Stimulated activated CD4-positive, alpha-beta T cell treated with anti-CD3 and anti-CD28 coated beads, TNF-alpha, amount 100 ng/mL, for 1 hour (primary cell): ENCODE measurements at regions not wholly inside any gene's neighbourhood (a gene's known extent, or its start where the extent isn't known, plus 50 kb on each side); places are given as distances from the start of the nearest gene placed in this dataset.

Experiments
- DNase-seq, 3 donors: peaks; one replicate each; pipeline ENCODE4 v3.0.0-alpha.2; 2020; ENCODE audit warnings: low read depth in 3 of 3, low spot score in 1 of 3

DNA sequence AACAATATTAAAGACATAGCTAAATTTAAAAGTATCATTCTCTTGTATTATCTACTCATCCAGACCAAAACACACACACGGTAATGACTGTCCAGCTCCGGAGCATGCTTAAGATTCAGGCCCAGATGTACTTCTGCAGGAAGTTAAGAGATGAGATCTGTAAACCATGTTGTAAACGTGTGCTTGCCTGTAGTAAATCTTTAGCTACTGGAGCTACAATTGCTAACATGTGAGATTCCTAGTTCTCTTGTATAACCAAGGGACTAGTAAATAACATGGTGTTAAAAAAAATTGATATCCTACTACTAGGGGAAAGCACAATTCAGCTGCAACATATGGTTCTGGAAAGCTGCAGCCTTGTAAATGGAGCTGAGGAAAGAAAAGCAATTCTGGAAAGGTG is 651.7 kb upstream of the CCDC54 start:
- no peak for DNase-seq

DNA sequence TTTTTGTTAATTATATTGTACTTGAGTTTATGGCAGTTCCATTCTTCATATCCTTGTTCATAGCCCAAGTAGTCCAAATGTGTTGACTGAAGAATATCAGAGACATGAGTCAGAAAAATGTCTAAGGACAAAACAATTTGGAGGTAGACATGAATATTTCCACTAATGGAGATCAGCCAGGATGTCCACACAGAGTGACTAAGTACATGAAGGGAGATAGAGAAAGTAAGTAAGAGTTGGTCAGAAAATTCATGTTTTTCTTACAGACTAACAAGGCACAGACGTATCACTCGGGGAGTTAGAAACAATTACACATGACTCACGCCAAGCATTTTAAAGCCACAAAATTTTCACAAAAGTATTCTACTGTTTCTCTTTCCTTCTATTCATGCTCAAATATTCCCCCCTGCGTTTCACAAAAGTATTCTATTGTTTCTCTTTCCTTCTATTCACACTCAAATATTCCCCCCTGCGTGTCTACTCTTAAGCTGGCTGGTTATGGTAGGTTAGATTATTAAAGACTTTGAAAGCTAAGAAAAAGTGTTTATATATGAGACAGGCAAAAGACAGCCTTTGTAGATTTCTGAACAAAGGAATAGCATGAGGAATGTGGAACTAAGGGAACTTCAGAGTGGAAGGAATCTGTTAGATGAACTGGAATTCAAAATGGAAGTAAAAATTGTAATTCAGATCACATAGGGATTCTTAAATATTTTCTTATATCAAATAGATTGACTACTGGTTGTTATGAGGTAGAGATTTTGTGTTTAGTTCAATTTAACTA is 648.7 kb upstream of the CCDC54 start:
- no peak for DNase-seq

DNA sequence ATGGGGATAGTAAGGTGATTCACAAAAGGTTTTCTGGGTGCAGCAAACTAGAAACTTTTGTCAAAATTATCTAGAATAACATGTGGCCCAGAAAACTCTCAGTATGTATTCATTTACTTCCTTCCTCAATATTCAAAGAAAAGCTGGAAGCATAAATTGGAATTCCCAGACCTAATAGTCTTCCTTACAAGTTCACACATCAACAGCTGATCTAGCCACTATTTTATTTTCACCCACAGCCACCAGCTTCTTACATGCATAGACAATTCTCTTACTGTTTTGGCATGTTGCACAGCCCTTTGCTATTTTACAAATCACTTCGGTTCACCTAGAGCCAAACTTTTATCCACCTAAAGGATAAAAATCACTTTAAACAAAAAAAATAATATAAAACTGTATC is 647.8 kb upstream of the CCDC54 start:
- no peak for DNase-seq

DNA sequence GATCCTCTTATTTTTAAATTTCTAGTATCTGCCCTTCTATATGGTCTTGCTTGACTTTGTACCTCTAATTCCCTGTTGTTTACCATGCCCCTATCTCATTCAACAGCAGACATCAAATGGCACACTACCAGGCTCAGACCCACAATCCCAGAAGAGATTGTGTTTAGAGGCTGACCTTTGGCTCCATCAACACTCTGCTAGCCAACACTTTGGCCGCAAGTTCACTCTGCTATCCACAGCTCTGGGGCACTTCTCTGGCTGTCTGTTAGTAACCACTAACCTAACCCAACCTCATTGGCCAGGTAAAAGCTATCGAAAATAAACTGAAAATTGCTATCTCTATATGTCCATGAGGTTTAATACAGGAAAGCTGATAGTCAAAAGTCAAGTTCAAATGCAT is 646.0 kb upstream of the CCDC54 start:
- no peak for DNase-seq

DNA sequence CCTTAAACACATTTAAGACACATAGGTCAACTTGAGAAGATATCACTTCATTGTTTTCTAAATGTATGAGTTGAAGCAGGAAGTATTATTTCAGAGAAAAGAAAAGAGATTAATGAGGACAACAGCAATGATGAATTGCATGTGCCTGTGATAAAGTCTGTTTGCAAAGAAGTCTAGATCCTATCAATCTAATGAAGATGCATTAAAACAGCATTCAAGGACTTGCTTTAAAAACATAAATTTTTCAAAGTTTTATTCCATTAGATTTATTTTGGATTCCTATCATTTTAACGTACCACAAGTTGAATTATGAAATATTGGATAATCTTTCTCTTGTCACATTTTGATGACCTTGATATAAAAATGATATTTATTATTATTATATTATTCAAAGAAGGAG is 642.5 kb upstream of the CCDC54 start:
- DNase-seq = no peak

DNA sequence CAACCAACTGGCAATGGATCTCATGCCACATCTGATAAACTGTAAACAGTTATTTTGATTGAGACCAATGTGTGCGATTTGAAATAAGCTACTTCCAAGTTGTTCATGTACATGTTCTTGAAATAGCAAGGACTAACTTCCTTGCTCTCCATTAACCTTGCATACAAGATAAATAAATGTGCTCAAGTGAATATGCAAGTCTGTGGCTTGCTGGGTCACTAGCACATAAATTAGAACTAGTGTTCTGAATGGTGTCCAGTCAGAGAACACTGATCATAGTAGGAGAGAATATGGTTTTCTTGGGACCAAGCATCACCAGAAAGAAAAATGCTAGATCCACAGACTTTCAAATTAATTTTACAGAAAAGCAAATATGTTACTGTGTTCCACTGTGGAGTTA is 640.0 kb upstream of the CCDC54 start:
- DNase-seq = no peak

DNA sequence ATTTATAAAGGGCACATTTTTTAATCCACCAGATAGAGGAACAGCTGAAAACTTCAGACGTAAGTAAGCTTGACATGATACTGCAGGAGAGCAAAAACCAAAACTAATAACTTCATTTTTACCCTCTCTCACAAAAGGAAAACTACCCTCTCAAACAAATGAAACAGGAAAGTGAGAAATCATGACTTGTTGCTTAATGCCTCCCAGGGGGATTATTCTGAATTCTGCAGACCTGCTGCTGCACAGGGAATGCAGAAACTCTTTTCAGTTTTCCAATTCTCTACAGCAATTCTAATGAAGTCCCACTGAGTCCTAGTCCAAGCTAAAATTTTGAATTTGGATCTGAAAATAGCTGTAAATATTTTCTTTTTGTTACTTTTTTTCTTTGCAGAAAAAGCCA is 637.1 kb upstream of the CCDC54 start:
- no peak for DNase-seq

DNA sequence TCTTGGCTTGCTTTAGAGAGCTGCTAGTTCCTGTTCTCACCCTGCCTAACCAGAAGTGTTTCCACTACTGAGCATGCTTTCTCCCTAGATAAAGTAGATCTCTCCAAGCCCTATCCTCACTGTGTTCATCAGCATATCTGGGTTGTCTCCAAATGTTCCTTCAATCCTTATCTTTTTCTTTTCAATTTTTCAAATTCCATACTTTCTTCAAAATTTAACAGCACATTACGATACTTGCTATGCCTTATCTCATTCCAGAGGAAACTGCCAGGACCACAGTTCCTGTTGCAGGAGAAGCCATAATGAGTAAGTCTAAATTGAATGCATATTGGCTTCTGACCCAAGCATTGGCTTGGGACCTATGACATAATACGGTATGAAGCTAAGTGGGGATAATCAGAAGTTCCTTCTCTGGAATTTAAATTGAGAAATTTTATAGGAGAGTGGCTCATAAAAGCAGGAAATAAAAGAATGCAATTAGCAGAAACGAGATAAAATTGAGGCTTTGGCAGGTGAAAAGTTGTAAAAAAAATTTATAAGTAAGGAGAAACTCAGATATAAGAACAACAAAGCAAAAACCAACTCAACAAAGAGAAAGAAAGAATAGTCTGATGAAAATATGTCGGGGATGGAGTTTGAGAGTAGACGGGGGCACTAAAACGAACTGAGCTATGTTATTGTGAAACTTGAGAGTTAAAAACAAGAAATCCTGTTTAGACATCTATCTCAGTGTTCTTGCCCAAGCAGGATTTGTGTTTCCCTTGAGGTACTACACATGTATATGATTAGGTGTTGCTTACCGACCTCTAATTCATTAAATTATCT is 631.7 kb upstream of the CCDC54 start:
- DNase-seq = no peak

DNA sequence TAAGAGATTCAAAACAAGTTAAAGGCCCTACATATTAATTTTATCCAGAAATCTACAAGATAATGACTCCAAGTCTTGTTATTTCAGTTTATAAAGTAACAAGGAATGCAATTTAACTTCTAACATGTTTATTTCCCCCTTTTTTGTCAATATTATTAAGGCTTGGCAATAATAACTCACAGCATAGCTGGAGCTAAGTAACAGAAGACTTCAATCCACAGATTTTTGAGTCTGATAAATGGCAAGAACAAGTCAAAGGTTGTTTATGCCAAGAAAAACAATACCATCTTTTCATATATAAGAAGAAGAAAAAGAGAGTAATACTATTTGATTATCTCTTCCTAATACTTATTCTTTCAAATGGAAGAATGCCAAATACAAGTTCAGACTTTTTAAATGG is 631.0 kb upstream of the CCDC54 start:
- no peak for DNase-seq

DNA sequence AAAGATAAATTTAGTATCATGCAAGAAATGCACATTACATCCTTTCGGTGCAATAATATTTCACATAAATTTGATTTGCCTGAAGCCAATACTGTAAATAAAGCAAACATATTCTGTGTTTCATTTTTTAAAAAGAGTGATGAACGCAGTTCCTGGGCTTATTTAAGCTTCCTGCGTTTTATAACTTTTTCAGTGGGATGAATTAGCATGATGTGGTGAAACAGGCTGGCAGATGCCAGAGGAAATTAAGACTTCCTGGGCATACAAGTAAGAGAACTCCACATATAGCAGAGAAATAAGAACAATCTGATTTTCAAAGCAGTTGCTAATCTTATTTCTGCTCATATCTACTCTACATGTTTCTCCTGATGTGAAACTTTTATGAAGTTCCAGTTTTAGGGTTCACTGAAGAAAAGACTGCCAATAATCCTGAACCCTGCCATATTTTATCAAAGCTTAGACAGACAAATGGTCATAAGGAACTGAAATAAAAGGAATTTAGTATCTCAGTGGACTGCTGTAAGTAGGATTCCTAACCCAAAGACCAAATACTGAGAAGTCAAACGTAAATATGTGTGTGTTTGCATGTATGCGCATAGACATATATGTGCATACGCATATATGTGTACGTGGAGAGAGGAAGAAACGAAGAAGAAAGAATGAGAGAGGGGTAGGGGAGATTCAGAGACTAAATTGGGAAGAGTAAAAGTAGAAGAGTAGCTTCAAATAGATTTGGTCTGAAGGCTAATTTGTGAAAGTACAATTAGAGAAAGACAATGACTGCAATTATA is 628.6 kb upstream of the CCDC54 start:
- DNase-seq = no peak

DNA sequence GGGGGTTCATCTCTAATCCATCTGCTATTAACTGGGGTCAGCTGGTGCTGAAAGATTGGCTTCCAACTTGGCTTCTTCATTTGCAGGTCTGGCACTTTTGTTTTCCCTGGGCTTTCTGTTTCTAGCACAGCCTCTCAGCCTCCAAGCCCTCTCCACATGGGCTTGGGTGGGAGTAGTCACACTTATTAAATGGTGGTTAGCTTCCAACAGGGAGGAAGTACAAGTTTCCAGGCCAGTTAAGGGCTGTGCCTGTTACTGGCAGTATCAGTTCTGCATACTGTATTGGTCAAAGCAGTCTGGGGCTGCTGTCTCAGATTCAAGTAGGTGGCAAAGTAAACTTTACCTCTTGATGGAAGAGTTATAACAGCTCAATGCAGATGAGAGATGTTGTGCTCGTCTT is 627.1 kb upstream of the CCDC54 start:
- no peak for DNase-seq

DNA sequence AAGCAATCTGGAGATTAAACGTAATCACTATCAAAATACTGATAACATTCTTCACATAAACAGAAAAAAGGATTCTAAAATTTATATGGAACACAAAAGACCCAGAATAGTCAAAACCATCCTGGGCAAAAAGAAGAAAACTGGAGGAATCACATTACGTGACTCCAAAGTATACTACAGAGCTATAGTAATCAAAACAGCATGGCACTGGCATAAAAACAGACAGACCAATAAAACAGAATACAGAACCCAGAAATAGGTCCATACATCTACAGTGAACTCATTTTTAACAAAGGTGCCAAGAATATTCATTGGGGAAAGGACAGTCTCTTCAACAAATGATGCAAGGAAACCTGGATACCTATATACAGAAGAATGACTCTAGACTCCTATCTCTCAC is 621.9 kb upstream of the CCDC54 start:
- no peak for DNase-seq

DNA sequence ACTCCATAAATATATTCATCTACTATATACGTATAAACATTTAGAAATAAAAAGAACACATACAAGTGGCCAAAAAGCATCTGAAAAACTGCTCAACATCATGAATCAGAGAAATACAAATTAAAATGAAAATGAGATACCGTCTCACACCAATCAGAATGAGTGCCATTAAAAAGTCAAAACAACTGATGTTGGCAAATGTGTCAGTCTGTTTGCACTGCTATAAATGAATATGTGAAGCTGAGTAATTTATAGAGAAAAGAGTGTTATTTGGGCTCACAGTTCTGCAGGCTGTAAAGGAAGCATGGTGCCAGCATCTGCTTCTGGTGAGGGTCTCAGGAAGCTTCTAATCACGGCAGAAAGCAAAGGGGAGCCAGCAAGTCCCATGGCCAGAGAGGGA is 620.3 kb upstream of the CCDC54 start:
- no peak for DNase-seq

DNA sequence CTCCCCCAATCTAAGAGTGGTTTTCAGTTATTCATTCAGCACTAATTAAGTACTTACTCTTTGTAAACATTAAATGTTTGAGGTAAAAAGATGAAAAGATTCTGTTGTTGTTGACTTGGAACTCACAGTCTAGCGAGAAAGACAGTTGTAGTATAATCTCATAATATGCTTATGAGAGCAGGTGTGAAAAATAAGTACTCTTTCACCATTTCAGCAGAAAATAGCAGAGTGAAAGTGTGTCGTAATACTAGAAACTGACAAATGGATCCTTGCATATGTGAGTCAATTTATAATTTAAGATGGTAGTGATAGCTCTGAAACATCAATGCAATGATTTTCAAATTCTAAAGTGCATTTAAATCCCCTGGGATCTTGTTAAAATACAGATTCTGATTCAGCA is 618.8 kb upstream of the CCDC54 start:
- DNase-seq = no peak

DNA sequence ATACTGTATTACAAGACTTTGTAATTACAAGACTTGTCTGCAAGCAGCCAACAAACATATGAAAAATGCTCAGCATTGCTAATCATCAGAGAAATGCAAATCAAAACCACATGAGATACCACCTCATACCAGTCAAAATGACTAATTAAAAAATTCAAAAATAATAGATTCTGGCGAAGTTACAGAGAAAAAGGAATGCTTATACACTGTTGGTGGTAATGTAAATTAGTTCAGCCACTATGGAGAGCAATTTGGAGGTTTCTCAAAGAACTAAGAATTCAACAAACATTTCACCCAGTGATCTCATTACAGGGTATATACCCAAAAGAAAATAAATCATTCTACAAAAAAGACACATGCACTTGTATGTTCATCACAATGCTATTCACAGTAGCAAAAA is 617.5 kb upstream of the CCDC54 start:
- no peak for DNase-seq

DNA sequence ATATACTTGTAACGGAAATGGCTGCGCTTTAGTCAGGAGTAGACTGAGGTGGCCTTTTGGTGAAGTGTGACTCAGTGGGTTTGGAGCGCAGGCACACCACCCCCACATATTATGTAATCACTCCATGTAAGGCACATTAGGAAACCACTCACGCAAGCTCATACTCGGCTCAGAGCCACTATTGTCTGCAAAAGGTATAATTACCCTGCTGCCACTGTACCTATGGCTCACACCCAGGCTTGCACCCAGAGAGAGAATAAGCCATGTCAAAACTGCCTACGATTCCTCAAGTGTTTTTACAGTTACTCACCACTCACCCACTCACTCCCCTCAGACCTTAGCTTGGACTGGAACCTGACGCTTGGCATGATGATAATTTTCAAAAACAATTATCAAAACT is 611.9 kb upstream of the CCDC54 start:
- DNase-seq = no peak

DNA sequence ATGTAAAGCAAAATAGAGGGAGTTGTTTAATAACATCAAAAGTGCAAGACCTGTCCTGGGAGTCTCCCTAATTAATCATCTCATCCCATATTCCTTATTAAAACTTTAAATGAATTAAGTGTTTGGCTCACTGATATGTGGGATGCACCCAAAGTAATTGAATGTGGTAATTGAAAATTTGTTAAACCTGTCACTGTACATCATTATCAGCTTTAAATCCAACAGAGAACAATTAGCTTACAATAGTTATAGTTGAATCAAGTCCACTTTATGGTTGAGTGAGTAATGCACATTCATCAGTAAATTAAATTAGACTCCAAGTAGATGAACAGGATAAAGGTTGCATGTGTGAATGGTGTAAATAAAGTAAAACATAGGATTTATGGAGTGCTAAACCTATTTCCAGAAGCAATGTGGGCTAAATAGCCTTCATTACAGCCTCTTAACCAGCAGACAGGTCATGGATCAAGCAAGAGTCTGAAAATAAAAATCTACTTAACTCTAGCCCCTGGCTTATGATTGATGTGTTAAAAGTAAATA is 608.2 kb upstream of the CCDC54 start:
- no peak for DNase-seq

DNA sequence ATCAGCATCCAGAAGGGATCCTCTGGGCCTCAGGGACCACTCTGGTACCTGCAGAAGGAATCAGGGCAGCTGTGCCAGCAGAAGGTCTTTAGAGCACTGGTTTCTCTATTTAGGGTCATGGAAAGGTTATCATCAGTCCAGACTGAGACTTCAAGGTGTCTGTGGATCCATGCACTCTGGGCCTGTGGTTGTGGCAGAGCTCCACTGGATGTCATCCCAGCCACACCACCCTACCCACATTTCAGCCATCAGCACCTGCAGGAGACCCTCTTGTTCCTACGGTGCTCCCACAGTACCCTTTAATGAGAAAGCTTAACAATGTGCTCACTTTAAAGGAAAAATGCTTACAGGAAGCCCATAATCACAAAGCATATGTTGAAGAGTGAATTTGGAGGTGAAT is 603.4 kb upstream of the CCDC54 start:
- DNase-seq = no peak

DNA sequence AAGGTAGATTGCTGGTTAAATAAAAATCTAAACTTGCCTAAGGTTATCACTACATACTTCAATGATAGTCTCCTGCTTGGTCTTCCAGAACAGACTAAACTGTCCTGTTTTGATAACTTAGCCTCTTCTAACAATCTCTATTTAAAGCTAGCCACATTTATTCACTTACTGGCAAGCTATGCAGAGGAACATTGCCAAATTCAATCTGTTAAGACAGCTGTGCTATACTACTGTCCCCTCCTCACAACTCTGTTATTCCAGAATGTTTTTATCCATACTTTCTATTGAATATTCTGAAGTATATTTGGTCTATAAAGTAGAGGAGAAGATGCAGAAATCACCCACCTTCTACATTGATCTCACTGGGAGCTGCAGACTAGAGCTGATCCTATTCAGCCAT is 594.0 kb upstream of the CCDC54 start:
- DNase-seq = no peak

DNA sequence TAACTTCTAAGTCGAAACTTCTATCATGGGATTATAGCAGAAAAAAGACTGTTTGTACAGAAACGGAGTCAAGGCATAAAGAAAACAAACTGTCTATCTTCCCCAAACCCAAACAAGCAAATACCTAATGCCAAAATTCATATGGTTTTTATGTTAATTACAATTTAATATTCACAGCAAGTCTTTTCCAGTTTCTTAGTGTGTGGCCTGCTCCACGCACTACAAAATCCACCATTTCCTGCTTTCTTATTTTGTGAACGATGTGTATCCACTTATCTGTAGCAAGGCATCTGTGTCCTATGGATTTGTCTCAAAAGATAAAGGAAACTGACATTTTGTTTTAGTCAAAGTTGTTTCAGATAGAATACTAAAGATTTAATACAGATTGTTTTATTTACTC is 588.0 kb upstream of the CCDC54 start:
- no peak for DNase-seq

DNA sequence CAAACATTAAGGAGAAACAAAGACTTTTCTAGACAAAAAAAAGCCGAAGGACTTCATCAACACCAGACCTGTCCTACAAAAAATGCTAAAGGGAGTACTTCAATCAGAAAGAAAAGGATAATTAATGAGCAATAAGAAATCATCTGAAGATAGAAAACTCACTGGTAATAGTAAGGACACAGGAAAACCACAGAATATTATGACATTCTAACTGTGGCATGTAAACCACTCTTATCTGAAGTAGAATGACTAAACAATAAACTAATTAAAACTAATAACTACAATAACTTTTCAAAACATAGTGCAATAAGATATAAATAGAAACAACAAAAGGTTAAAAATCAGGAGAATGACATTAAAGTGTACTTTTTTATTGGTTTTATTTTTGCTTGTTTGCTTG is 584.5 kb upstream of the CCDC54 start:
- DNase-seq = no peak

DNA sequence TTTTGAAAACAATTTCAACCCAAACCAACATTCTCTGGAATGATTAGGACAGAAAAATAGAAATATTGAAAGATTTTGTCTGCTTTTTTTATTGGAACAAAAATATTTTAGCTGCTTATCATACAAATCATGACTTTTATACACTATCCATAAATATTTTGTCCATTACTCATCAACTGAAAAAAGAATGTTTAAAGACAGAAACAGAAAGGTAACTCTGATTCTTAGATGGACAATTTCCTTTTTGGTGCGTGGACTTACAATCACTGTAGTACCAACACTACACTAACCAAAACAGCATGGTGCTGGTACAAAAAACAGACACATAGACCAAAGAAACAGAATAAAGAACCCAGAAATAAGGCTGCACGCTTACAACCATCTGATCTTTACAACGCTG is 582.8 kb upstream of the CCDC54 start:
- no peak for DNase-seq
